Pulmonary artery endothelial cell (primary cell): ENCODE measurements at regions not wholly inside any gene's neighbourhood (a gene's known extent, or its start where the extent isn't known, plus 50 kb on each side); places are given as distances from the start of the nearest gene placed in this dataset.
"Not testable (repeated sequence)": the region's sequence is repeated elsewhere in the genome, so short reads cannot be mapped to it uniquely, and the experiment has no call there.

Experiments used
- DNase-seq: peaks from one replicate; pipeline ENCODE4 v3.0.0-alpha.2; 2011; ENCODE audit warnings: low read depth, low spot score

DNA sequence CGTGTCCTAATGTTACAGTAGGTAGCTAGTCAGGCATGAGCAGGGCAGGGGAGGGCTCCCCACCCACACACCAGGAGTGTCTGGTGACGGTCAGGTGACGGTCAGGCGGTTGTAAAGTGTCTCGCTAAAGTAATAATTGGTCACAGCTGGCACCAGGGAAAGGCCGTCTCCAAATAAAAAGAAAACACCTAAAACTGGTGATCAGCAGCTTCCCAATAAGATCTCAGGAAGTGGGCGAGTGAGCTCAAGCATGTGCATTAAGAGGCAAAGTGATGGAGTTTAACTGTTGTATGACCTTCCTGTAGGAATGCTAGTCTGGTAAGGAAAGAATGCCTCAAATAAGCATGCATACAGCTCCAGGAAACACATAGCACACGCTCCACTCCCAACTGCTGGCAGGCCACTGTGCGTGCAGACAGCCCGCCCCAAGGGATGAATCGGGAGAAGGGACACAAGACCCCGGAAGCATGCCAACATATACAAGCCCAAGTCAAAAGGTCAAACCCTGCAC, 177.1 kb downstream of the RNF144A start:
- DNase-seq = no peak

DNA sequence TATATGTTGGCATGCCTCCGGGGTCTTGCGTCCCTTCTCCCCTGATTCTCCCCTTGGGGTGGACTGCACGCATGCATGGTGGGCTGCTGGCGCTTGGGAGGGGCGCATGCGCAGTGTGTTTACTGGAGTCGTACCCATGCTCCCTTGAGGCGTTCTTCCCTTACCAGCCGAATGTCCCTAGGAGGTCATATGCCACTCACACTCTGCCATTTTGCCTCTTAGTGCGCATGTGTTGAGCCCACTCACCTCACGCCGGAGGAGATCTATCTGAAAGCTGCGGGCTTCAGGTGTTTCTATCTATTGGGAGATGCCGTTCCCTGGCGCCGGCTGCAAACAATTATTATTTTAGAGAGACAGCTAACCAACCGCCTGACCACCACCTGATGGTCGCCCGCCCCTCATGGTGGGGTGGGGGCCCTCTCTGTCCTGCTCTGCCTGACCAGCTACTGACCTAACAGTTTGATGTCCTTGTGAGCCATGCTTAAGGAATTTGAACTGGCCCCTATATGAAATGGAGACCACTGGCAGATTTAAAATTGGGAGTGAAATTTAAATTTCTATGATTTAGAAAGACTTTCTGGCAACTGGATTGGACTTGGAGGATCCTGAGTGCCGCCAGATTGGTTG, 179.6 kb downstream of the RNF144A start:
- no peak for DNase-seq

- DNase-seq = no peak
Observed at GRCh38 chr2:7097353-7097895, 180.2 kb downstream of the RNF144A start.

DNA sequence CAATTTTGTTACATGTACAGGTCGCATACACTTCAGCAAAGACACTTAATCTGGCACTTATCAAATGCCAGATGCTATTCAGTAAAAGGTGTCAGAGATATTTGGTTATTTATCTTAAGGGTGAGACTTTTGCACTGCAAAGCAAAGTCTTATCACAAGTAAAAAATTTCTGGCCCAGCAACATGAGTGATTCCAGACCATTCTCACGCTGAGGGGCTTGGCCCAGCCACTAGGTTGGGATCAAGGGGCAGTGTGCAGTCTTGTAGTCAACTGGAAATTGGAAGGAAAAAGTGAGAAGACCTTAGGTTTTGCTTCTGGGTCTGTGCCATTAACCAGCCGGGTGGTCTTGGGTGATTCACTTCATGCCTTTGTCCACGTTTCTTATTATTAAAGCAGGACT, 181.6 kb downstream of the RNF144A start:
- no peak for DNase-seq

GRCh38 chr2:7099687-7100086, 182.5 kb downstream of the RNF144A start:
- not testable (repeated sequence) for DNase-seq

GRCh38 chr2:7102826-7103225, 185.6 kb downstream of the RNF144A start:
- DNase-seq = no peak

GRCh38 chr2:7108792-7109532, 191.8 kb downstream of the RNF144A start:
- DNase-seq = no peak

DNA sequence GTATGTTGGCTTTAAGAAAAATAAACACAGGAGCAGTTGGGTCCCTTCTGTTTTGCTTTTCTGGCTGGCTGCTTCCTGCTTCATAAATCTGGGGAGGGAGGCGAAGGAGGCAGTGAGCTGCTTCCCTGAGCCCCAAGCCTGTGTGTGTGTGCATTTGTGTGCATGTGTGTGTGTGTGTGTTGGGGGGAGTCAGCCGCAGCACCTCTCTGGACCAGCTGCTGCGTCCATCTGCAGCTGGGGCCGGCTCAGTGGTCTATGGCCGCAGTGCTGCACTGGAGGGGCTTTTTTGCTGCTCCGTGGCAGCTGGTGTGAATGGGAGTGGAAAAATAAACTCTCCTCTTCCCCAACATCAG, 192.3 kb downstream of the RNF144A start:
- DNase-seq = no peak

DNA sequence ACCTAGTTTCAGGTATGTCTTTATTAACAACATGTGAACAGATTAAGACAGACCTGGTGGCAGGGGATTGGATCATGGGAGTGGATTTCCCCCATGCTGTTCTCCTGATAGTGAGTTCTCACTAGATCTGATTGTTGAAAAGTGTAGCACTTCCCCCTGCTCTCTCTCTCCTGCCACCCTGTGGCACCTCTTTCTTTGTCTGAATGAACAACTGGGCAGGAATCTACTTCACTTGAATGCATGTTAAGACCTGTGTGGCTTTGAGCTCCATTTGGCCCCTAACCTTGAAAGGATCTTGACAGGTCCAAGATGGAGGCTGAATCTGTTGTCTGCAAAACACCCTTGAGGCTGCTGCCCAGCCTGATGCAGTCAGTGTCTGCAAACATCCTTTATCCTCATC, 194.4 kb downstream of the RNF144A start:
- DNase-seq = no peak

GRCh38 chr2:7115364-7115763, 198.2 kb downstream of the RNF144A start:
- DNase-seq = no peak

DNA sequence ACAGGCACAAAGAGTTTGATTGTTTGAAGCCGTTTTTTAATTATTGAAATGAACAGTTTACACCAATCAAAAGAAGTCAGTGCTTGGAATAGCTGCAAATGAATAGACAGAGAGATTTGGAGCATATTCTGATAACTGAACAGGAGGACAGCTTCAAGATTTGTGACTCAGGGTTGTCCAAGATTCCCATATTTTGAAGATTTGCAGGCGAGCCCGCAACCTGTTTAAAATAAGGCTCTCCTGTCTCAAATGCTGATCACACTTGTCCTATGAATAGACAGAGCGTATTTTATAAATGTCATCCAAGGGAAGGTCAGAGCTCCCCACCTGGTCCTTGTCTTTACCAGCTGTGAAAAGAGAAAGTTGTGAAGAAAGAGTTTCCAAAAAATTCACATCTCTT, 198.7 kb downstream of the RNF144A start:
- no peak for DNase-seq

- DNase-seq = no peak
Observed at GRCh38 chr2:7116511-7116910, 199.3 kb downstream of the RNF144A start.

DNA sequence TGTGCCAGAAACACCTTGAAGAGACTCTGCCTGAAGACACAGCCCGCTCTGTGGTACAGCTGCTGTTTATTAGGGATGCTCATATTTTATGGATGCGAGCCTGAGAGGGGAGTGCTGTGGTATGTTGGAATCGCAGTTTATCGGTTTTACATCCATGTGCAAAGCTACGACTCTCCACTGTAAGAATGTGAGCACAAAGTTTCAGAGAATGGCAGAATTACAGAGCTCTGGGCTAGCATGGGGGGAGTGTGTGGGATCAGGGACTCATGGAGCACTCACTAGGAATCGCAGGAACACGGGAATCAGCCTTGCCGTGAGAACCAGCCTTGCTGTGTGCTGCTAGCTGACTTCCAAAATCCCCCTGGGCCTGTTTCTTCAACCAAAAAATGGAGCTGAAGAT, 199.9 kb downstream of the RNF144A start:
- DNase-seq = no peak

GRCh38 chr2:7118606-7119131, 201.5 kb downstream of the RNF144A start:
- no peak for DNase-seq

- no peak for DNase-seq
Observed at GRCh38 chr2:7119132-7119835, 202.1 kb downstream of the RNF144A start.

DNA sequence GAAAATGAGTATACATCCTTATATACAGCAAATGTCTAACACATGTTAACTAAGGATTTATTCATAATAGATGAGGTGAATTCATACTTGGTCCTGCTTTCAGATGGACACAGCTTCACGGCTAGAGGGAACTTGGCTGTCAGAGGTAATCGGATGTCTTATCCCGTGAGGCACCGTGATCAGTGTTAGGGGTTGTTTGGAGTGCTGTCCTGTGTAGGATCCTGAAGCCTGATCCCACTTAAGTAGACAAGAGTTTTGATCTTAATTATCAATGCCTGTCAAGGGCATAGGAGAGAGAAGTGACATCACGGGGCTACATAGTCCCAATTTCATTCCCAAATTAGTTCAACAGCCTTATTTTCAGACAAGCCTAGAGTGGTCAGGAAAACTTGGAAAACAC, 204.6 kb downstream of the RNF144A start:
- DNase-seq = no peak

- no peak for DNase-seq
Observed at GRCh38 chr2:7127156-7127555, 209.9 kb downstream of the RNF144A start.

- no peak for DNase-seq
Observed at GRCh38 chr2:7127687-7128086, 210.5 kb downstream of the RNF144A start.

DNA sequence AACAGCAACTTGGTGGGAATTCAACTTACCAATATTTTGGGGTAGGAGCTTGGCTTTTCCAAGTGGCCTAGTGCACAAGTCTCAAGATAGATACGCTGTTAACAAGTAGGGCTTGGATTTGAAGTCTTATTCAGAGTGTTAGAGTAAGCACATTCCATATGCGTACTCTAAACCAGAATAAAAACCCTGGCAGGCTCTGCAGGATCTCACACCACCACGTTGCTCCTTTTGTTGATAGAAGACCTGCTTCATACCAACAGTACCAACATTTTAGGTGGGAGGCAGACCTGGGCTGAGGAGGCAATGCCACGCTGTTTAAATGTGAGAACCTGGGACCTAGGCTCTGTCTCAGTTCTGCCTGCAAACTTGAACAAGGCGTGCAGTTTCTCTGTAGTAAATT, 214.0 kb downstream of the RNF144A start:
- DNase-seq = no peak

DNA sequence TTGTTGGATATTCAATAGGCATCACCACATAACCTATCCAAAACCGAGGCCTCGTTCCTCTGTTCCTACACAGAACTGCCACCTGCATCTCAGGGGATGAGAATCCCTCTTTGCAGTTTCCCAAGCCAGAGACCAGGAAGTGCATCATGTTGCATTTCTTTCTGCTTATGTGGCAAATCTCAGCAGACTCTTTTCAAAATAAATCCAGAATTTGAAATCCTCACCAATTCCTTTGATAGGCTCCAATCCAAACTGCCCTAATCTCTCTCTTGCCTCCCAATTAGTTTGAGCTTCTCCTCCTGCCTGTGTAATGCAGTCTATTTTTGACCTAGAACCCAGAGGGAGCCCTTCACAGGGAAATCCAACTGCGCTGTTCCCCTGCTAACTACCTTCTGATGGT, 215.5 kb downstream of the RNF144A start:
- no peak for DNase-seq

GRCh38 chr2:7133521-7133920, 216.3 kb downstream of the RNF144A start:
- no peak for DNase-seq

DNA sequence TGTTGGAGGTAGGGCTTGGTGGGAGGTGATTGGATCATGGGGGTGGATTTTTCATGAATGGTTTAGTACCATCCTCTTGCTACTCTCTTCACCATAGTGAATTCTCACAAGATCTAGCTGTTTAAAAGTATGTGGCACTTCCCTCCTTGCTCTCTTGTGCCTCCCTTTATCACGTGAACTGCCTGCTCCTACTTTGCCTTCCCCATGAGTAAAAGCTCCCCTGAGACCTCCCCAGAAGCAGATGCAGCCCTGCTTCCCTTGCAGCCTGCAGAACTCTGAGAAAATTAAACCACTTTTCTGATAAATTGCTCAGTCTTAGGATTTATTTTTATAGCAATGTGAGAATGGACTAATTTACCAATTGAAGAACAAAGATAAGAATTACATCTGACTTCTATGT, 223.1 kb downstream of the RNF144A start:
- no peak for DNase-seq
